ENCODE measurements at regions not wholly inside any gene's neighbourhood (a gene's known extent, or its start where the extent isn't known, plus 50 kb on each side); places are given as distances from the start of the nearest gene placed in this dataset.

- TF ChIP-seq, protein P1, sequence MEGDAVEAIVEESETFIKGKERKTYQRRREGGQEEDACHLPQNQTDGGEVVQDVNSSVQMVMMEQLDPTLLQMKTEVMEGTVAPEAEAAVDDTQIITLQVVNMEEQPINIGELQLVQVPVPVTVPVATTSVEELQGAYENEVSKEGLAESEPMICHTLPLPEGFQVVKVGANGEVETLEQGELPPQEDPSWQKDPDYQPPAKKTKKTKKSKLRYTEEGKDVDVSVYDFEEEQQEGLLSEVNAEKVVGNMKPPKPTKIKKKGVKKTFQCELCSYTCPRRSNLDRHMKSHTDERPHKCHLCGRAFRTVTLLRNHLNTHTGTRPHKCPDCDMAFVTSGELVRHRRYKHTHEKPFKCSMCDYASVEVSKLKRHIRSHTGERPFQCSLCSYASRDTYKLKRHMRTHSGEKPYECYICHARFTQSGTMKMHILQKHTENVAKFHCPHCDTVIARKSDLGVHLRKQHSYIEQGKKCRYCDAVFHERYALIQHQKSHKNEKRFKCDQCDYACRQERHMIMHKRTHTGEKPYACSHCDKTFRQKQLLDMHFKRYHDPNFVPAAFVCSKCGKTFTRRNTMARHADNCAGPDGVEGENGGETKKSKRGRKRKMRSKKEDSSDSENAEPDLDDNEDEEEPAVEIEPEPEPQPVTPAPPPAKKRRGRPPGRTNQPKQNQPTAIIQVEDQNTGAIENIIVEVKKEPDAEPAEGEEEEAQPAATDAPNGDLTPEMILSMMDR (IDR thresholded peaks at IDR 0.05; ENCODE audit: borderline replicate concordance, extremely low read depth, low read length, poor library complexity, severe bottlenecking), result no peak
- no peak for TF ChIP-seq EZH2 (IDR thresholded peaks at IDR 0.05; ENCODE audit: borderline replicate concordance, low read depth, low read length, severe bottlenecking)
Measured at GRCh38 chrY:7448687-7449086, 537.1 kb upstream of the AMELY start.
